Right atrium auricular region (tissue), 2 donors: ENCODE measurements at regions not wholly inside any gene's neighbourhood (a gene's known extent, or its start where the extent isn't known, plus 50 kb on each side); places are given as distances from the start of the nearest gene placed in this dataset.
"Not testable (repeated sequence)": the region's sequence is repeated elsewhere in the genome, so short reads cannot be mapped to it uniquely, and the experiment has no call there.

Experiments used
- DNase-seq: peaks from one replicate; pipeline ENCODE4 v3.0.0-alpha.2; 2019; ENCODE audit warnings: low spot score
- H3K27ac ChIP-seq, 2 donors: fragments of 200-600 bp; sonication (generic); 1 replicate in 1 of 2; 2 replicates in 1 of 2; pipeline ENCODE4 v1.5.1; 2016 to 2019
- H3K27me3 ChIP-seq, 2 donors: fragments of 200-600 bp; sonication (generic); one replicate each; pipeline versions ENCODE4 v1.5.1 to v1.6.0; 2017 to 2019
- H3K36me3 ChIP-seq: fragments of 200-600 bp; sonication (generic); one replicate; pipeline ENCODE4 v1.5.1; 2016
- H3K4me1 ChIP-seq, 2 donors: fragments of 200-600 bp; sonication (generic); one replicate each; pipeline versions ENCODE4 v1.5.1 to v1.6.0; 2017 to 2019
- H3K4me3 ChIP-seq, 2 donors: fragments of 200-600 bp; sonication (generic); 1 replicate in 1 of 2; 2 replicates in 1 of 2; pipeline ENCODE4 v1.5.1; 2017 to 2019; ENCODE audit warnings: mild to moderate bottlenecking in 1 of 2, moderate library complexity in 1 of 2
- H3K9me3 ChIP-seq, 2 donors: fragments of 200-600 bp; sonication (generic); one replicate each; pipeline ENCODE4 v1.5.1; 2019
- TF ChIP-seq, protein P1 (sequence below), 2 donors: fragments of 200-600 bp; sonication (generic); IDR thresholded peaks; one replicate each; pipeline ENCODE4 v1.5.1; 2019; ENCODE audit warnings: antibody characterized with exemption in 2 of 2

DNA sequence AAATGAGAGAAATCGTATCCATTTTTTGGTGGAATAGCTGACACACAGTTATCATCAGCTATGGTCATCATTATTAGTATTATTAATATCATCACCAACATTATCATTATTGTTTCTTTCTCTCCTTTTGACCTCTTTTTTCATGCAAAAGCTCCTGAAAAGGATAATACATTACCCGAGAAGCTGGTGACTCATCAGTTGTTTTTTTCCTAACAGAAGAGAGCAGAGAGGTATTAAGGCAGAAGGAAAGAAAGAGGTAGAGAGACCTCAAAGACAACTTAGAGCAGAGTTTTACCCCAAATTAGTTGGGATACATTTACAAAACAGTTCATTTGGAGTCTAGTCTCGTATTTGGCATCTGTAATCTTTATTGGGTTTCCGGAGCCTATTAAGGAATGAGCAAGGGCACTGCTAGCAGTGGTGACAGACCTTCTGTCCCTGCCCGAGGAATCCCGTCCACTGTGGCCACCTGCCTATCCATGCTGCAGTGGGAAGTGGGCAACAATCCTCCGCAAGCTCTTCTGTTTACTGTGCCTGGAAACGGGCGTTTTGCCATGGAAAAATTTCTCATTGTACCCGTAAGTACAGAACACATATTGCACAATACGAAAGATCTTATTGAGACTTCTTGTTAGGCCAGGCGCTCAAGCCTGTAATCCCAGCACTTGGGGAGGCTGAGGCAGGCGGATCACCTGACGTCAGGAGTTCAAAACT is 170.0 kb upstream of the MKLN1 start:
- Histone ChIP-seq H3K4me3 (no peak overlapping the region), H3K4me1 (peaks cover 0 to 9% of the 10 kb centered on the region in 2 donors)

DNA sequence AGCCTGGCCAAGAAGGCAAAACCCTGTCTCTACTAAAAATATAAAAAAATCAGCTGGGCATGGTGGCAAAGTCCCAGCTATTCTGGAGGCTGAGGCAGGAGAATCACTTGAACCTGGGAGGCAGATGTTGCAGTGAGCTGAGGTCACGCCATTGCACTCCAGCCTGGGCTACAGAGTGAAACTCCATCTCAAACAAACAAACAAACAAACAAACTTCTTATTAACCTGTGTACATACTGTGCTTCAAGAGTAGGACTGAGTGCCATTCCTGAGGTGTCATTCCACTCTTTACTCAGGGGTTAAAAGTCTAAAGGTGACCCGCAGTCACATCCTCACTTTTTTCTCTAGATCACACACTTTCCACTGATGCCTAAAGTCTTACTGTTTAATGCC is 169.4 kb upstream of the MKLN1 start:
- not testable (repeated sequence) for H3K4me3 ChIP-seq, H3K36me3 ChIP-seq, H3K9me3 ChIP-seq, DNase-seq, H3K27me3 ChIP-seq, H3K27ac ChIP-seq, H3K4me1 ChIP-seq

More for the DNA sequence above, 170.0 kb upstream of the MKLN1 start:
- H3K27ac ChIP-seq, result no peak overlapping the region
- peak; percentile 72 for DNase-seq
- H3K9me3 ChIP-seq, result no peaks in the 10 kb centered on the region
- no peaks in the 10 kb centered on the region for H3K27me3 ChIP-seq
- no peaks in the 10 kb centered on the region for H3K36me3 ChIP-seq
- TF ChIP-seq, protein P1, sequence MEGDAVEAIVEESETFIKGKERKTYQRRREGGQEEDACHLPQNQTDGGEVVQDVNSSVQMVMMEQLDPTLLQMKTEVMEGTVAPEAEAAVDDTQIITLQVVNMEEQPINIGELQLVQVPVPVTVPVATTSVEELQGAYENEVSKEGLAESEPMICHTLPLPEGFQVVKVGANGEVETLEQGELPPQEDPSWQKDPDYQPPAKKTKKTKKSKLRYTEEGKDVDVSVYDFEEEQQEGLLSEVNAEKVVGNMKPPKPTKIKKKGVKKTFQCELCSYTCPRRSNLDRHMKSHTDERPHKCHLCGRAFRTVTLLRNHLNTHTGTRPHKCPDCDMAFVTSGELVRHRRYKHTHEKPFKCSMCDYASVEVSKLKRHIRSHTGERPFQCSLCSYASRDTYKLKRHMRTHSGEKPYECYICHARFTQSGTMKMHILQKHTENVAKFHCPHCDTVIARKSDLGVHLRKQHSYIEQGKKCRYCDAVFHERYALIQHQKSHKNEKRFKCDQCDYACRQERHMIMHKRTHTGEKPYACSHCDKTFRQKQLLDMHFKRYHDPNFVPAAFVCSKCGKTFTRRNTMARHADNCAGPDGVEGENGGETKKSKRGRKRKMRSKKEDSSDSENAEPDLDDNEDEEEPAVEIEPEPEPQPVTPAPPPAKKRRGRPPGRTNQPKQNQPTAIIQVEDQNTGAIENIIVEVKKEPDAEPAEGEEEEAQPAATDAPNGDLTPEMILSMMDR (IDR thresholded peaks at IDR 0.05), result no peak

DNA sequence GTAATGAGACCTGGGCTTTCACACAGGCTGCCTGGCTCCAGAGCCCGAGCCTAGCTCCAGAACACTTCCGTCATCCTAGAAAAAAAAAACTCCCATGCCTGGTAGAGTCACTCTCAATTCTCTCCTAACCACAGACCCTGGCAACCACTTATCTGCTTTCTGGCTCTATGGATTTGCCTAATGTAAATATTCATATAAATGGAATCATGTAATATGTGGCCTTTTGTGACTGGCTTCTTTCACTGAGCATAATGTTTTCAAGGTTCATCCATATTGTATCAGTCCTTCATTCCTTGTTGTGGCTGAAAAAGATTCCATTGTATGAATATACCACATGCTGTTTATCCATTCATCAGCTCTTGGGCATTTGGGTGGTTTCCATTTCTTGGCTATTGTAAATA is 167.7 kb upstream of the MKLN1 start:
- H3K4me1 ChIP-seq, result peaks cover 0 to 9% of the 10 kb centered on the region in 2 donors
- no peaks in the 10 kb centered on the region for H3K36me3 ChIP-seq
- no peak overlapping the region for H3K4me3 ChIP-seq
- H3K9me3 ChIP-seq, result no peaks in the 10 kb centered on the region
- H3K27ac ChIP-seq, result no peak overlapping the region
- H3K27me3 ChIP-seq, result no peaks in the 10 kb centered on the region
- TF ChIP-seq, protein P1 (IDR thresholded peaks at IDR 0.05), result no peak
- DNase-seq, result no peak

DNA sequence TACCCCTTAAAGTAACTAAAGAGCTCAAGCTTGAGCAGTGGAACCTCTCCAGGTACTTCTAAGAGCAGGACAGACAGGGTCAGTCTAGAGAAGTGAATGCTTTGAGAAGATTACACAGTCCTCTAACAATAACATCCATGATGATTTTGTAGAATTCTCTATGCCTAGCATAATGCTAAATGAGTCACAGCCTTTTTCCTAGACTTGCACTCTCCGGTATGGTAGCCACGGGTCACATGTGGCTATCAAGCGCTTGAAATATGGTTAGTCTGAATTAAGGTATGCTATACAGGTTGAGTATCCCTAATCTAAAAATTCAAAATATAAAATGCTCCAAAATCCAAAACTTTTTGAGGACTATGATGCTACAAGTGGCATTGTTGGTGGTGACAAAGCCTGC is 166.6 kb upstream of the MKLN1 start:
- H3K4me1 ChIP-seq, result peaks cover 0 to 9% of the 10 kb centered on the region in 2 donors
- no peaks in the 10 kb centered on the region for H3K36me3 ChIP-seq
- no peaks in the 10 kb centered on the region for H3K9me3 ChIP-seq
- DNase-seq, result no peak
- TF ChIP-seq, protein P1 (IDR thresholded peaks at IDR 0.05), result no peak
- H3K27me3 ChIP-seq, result no peaks in the 10 kb centered on the region
- no peak overlapping the region for H3K27ac ChIP-seq
- H3K4me3 ChIP-seq, result no peak overlapping the region

DNA sequence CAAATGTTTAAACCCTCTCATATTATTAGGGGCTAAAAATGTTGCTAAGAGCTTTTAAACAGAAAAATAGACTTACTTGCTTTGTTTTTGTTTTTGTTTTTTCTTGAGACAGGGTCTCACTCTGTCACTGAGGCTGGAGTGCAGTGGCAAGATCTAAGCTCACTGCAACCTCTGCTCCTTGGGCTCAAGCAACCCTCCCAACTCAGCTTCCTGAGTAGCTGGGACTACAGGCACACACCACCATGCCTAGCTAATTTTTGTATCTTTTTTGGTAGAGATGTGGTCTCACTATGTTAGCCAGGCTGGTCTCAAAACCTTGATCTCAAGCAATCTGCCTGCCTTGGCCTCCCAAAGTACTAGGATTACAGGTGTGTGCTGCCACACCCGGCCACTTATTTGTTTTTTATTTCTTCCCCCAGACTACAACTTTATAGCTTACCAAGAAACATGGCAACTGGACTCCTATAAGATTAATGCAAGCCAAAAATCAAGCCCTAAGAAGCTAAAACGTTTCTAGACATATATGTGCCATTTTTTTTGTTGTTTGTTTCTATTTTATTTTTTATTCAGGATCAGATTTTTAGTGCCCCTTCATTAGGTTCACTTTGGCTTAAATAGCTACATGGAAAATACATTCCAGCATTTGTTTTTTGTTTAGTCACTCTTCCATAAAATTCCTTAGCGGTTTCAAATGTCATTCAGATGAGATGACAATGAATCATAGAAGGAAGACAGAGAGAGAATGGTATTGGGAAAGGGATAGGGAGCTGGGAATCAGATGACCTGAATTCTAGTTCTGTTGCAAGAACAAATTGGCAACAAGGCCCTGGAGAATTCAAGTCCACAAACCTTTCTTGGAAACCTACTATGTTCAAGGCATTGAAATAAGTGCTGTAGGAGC is 163.4 kb upstream of the MKLN1 start:
- no peaks in the 10 kb centered on the region for H3K4me1 ChIP-seq
- H3K9me3 ChIP-seq, result no peaks in the 10 kb centered on the region
- H3K27ac ChIP-seq, result no peak overlapping the region
- DNase-seq, result no peak
- no peaks in the 10 kb centered on the region for H3K36me3 ChIP-seq
- TF ChIP-seq, protein P1 (IDR thresholded peaks at IDR 0.05), result no peak
- no peak overlapping the region for H3K4me3 ChIP-seq
- no peaks in the 10 kb centered on the region for H3K27me3 ChIP-seq

DNA sequence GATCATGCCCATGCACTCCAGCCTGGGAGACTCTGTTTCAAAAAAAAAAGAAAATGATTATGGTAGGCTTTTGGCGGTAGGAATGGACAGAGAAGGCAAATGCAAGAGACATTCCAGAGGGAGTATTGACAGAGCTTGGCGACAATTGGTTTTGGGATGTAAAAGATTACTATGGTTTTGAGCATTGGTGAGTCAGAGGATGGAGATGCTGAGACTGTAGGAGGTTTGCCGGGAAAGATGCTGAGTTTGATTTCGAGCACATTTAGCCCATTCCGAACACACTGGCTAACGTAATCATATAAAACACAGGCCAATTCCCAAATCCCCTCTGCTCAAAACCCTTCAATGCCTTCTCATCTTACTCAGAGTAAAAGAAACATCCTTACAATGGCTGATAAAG is 161.6 kb upstream of the MKLN1 start:
- DNase-seq, result no peak
- Histone ChIP-seq H3K36me3 (no peaks in the 10 kb centered on the region), H3K4me3 (no peak overlapping the region), H3K27me3 (no peaks in the 10 kb centered on the region), H3K27ac (no peak overlapping the region), H3K4me1 (no peaks in the 10 kb centered on the region), H3K9me3 (no peaks in the 10 kb centered on the region)
- TF ChIP-seq, protein P1 (IDR thresholded peaks at IDR 0.05), result no peak
